MCF 10A (cell line): ENCODE measurements at regions not wholly inside any gene's neighbourhood (a gene's known extent, or its start where the extent isn't known, plus 50 kb on each side); places are given as distances from the start of the nearest gene placed in this dataset.

Experiments
- BruUV-seq: library from RNA; stranded (reverse); fragments of 400-500 nt; replicated peaks from 2 replicates; lab custom pipeline; 2021; lab: Mats Ljungman, UMichigan
- CTCF ChIA-PET: fragments of 300-600 bp; sonication (Branson Sonifier 250); formaldehyde crosslinking; extraction: SDS; loops from one replicate; lab custom pipeline; 2021; ENCODE audit warnings: antibody characterized with exemption, inconsistent platforms; lab: Yijun Ruan, JAX
- POLR2A ChIA-PET: fragments of 300-600, 350-650 bp; sonication (Branson Sonifier 250); formaldehyde crosslinking; extraction: SDS; loops from one replicate; lab custom pipeline; 2020; ENCODE audit warnings: antibody characterized with exemption, inconsistent platforms; lab: Yijun Ruan, JAX
- DNase-seq: peaks from one replicate; pipeline ENCODE4 v3.0.0-alpha.2; 2018; ENCODE audit not compliant: unreplicated experiment
- H3K27ac Mint-ChIP-seq: one replicate; pipeline ENCODE4 v1.8.0; 2022; ENCODE audit warnings: mild to moderate bottlenecking, low read depth, mixed read lengths; ENCODE audit not compliant: unreplicated experiment
- H3K27me3 Mint-ChIP-seq: one replicate; pipeline ENCODE4 v1.8.0; 2022; ENCODE audit warnings: mixed read lengths; ENCODE audit not compliant: insufficient read depth, unreplicated experiment
- H3K36me3 Mint-ChIP-seq: one replicate; pipeline ENCODE4 v1.8.0; 2022; ENCODE audit warnings: mild to moderate bottlenecking, moderate library complexity, mixed read lengths; ENCODE audit not compliant: insufficient read depth, unreplicated experiment
- H3K4me1 Mint-ChIP-seq: one replicate; pipeline ENCODE4 v1.8.0; 2022; ENCODE audit warnings: mixed read lengths; ENCODE audit not compliant: insufficient read depth, unreplicated experiment
- H3K4me3 Mint-ChIP-seq: one replicate; pipeline ENCODE4 v1.8.0; 2022; ENCODE audit warnings: mild to moderate bottlenecking, moderate library complexity, mixed read lengths; ENCODE audit not compliant: unreplicated experiment
- H3K9me3 Mint-ChIP-seq: one replicate; pipeline ENCODE4 v1.8.0; 2022; ENCODE audit warnings: mixed read lengths; ENCODE audit not compliant: unreplicated experiment
- CTCF ChIP-seq: fragments of 200-600 bp; IDR thresholded peaks from one replicate; pipeline ENCODE4 v1.8.0; 2022; ENCODE audit warnings: antibody characterized with exemption, mild to moderate bottlenecking; ENCODE audit not compliant: unreplicated experiment
- intact Hi-C: fragments of 100-400 bp; cut with micrococcal nuclease; formaldehyde crosslinking; loops from 2 replicates; pipeline ENCODE4 v1.14.1; 2022

- Mint-ChIP-seq H3K27me3 (no peaks in the 10 kb centered on the region), H3K9me3 (no peaks in the 10 kb centered on the region), H3K4me3 (no peak overlapping the region), H3K4me1 (peaks cover 30% of the 10 kb centered on the region), H3K27ac (no peak overlapping the region), H3K36me3 (no peaks in the 10 kb centered on the region)
- ChIA-PET CTCF (interaction anchor here (1.0 kb wide), 1 partner anchor 78 kb away, joined by 3 read pairs; no protein-coding TSS in a partner anchor), POLR2A (interaction anchor here (1.2 kb wide), 1 partner anchor 11 kb away, joined by 3 read pairs; no protein-coding TSS in a partner anchor)
- intact Hi-C loops, result no loop called here
- DNase-seq, result no peak
- no TSS peak for BruUV-seq
- TF ChIP-seq CTCF, result no peak
Observed at GRCh38 chr5:145479271-145479670, 355.9 kb downstream of the PRELID2 start.

GRCh38 chr5:145478651-145479050 lies 356.5 kb downstream of the PRELID2 start:
- TF ChIP-seq CTCF, result no peak
- Mint-ChIP-seq H3K9me3 (no peaks in the 10 kb centered on the region), H3K4me1 (peaks cover 24% of the 10 kb centered on the region), H3K27ac (no peak overlapping the region), H3K4me3 (no peak overlapping the region), H3K36me3 (no peaks in the 10 kb centered on the region), H3K27me3 (no peaks in the 10 kb centered on the region)
- CTCF ChIA-PET, result interaction anchor here (1.0 kb wide), 1 partner anchor 79 kb away, joined by 3 read pairs; no protein-coding TSS in a partner anchor
- no TSS peak for BruUV-seq
- POLR2A ChIA-PET, result interaction anchor here (0.7 to 1.2 kb wide), 2 partner anchors 11 to 1053 kb away, joined by 3 read pairs; no protein-coding TSS in a partner anchor
- intact Hi-C loops, result no loop called here
- DNase-seq, result no peak

GRCh38 chr5:145473042-145473642 lies 362.0 kb downstream of the PRELID2 start:
- TF ChIP-seq CTCF, result no peak
- BruUV-seq, result no TSS peak
- H3K27me3 Mint-ChIP-seq, result no peaks in the 10 kb centered on the region

GRCh38 chr5:145471831-145472612 lies 363.1 kb downstream of the PRELID2 start:
- TF ChIP-seq CTCF, result no peak
- intact Hi-C loops, result no loop called here
- BruUV-seq, result no TSS peak
- ChIA-PET POLR2A (interaction anchor here (0.7 kb wide), 1 partner anchor 1361 kb away, joined by 3 read pairs; no protein-coding TSS in a partner anchor), CTCF (interaction anchor here (0.9 to 1.5 kb wide), 2 partner anchors 28 to 354 kb away, joined by 3 to 4 read pairs; no protein-coding TSS in a partner anchor)
- Mint-ChIP-seq H3K36me3 (no peaks in the 10 kb centered on the region), H3K4me1 (peaks cover 11% of the 10 kb centered on the region), H3K27me3 (no peaks in the 10 kb centered on the region), H3K27ac (peak overlapping the region; percentile 13), H3K9me3 (no peaks in the 10 kb centered on the region), H3K4me3 (no peak overlapping the region)
- DNase-seq, result peak; percentile 53

More at GRCh38 chr5:145473042-145473642, 362.0 kb downstream of the PRELID2 start:
- H3K9me3 Mint-ChIP-seq, result no peaks in the 10 kb centered on the region
- CTCF ChIA-PET, result interaction anchor here (0.8 to 1.2 kb wide), 2 partner anchors 235 to 464 kb away, joined by 3 read pairs; no protein-coding TSS in a partner anchor
- H3K4me3 Mint-ChIP-seq, result no peak overlapping the region
- POLR2A ChIA-PET, result no interaction called here
- peaks cover 15% of the 10 kb centered on the region for H3K4me1 Mint-ChIP-seq
- no peaks in the 10 kb centered on the region for H3K36me3 Mint-ChIP-seq
- no peak overlapping the region for H3K27ac Mint-ChIP-seq
- intact Hi-C loops, result no loop called here
- DNase-seq, result peak; percentile 60
